IMR-90 (cell line): ENCODE measurements at regions not wholly inside any gene's neighbourhood (a gene's known extent, or its start where the extent isn't known, plus 50 kb on each side); places are given as distances from the start of the nearest gene placed in this dataset.

Experiments
- ATAC-seq: fragments of 200-7000 bp; cut with Tn5 transposase; 2 replicates; pipeline ENCODE4 v1.9.1; 2020; ENCODE audit warnings: low read depth, mild to moderate bottlenecking, moderate library complexity
- BruUV-seq: library from RNA; stranded (reverse); fragments of 400-500 nt; replicated peaks from 2 replicates; lab custom pipeline; 2021; lab: Mats Ljungman, UMichigan
- CTCF ChIA-PET: fragments of 300-600 bp; formaldehyde crosslinking; extraction: SDS; loops from one replicate; lab custom pipeline; 2021; ENCODE audit warnings: antibody characterized with exemption; lab: Yijun Ruan, JAX
- POLR2A ChIA-PET: fragments of 300-600 bp; sonication (Branson Sonifier 250); formaldehyde crosslinking; loops from one replicate; lab custom pipeline; 2022; ENCODE audit warnings: antibody characterized with exemption; ENCODE audit not compliant: unreplicated experiment; lab: Charles Lee
- DNase-seq: peaks from one replicate; pipeline ENCODE4 v3.0.0; 2013
- H2AFZ ChIP-seq: replicated peaks from 2 replicates; pipeline ENCODE3; 2013; ENCODE audit warnings: low read length, mild to moderate bottlenecking; ENCODE audit not compliant: poor library complexity
- H2AK5ac ChIP-seq: 2 replicates; pipeline ENCODE4 v1.6.1; 2013; ENCODE audit warnings: low read depth, low read length, inconsistent platforms
- H2AK9ac ChIP-seq: replicated peaks from 2 replicates; pipeline ENCODE3; 2013; ENCODE audit warnings: mild to moderate bottlenecking, low read depth, low read length, moderate library complexity; ENCODE audit not compliant: poor library complexity
- H2BK120ac ChIP-seq: 2 replicates; pipeline ENCODE4 v1.6.1; 2013; ENCODE audit warnings: low read depth, low read length, inconsistent platforms
- H2BK15ac ChIP-seq: 3 replicates; pipeline ENCODE4 v1.6.1; 2013; ENCODE audit warnings: low read depth, low read length, inconsistent platforms
- H2BK20ac ChIP-seq: 2 replicates; pipeline ENCODE4 v1.6.1; 2013; ENCODE audit warnings: low read depth, mild to moderate bottlenecking, inconsistent platforms, low read length, moderate library complexity
- H2BK5ac ChIP-seq: 2 replicates; pipeline ENCODE4 v1.6.1; 2013; ENCODE audit warnings: mild to moderate bottlenecking, low read depth, low read length, inconsistent platforms; ENCODE audit not compliant: poor library complexity, severe bottlenecking
- H3K14ac ChIP-seq: replicated peaks from 2 replicates; pipeline ENCODE4 v1.6.1; 2013; ENCODE audit warnings: low read depth, low read length, inconsistent platforms
- H3K18ac ChIP-seq: 2 replicates; pipeline ENCODE4 v1.6.1; 2013; ENCODE audit warnings: low read depth, low read length, control low read depth
- H3K23ac ChIP-seq: 2 replicates; pipeline ENCODE4 v1.6.1; 2013; ENCODE audit warnings: low read depth, low read length, inconsistent platforms
- H3K27ac ChIP-seq: 2 replicates; pipeline ENCODE4 v1.5.1; 2013; ENCODE audit warnings: mild to moderate bottlenecking, control low read depth, low read length; ENCODE audit not compliant: insufficient read depth
- H3K27me3 ChIP-seq: 2 replicates; pipeline ENCODE4 v1.6.1; 2013; ENCODE audit warnings: low read length; ENCODE audit not compliant: control insufficient read depth, insufficient read depth
- H3K36me3 ChIP-seq: 2 replicates; pipeline ENCODE4 v1.6.1; 2013; ENCODE audit warnings: low read length, mixed read lengths; ENCODE audit not compliant: control insufficient read depth, insufficient read depth
- H3K4ac ChIP-seq: 2 replicates; pipeline ENCODE4 v1.6.1; 2013; ENCODE audit warnings: low read depth, low read length, inconsistent platforms
- H3K4me1 ChIP-seq: 2 replicates; pipeline ENCODE4 v1.6.1; 2013; ENCODE audit warnings: low read length, mixed read lengths; ENCODE audit not compliant: control insufficient read depth, insufficient read depth
- H3K4me2 ChIP-seq: 2 replicates; pipeline ENCODE4 v1.6.1; 2013; ENCODE audit warnings: low read depth, mild to moderate bottlenecking, control low read depth, low read length, moderate library complexity
- H3K4me3 ChIP-seq: 2 replicates; pipeline ENCODE4 v1.5.1; 2013; ENCODE audit warnings: low read depth, mild to moderate bottlenecking, control low read depth, low read length, moderate library complexity; ENCODE audit not compliant: insufficient read depth
- H3K56ac ChIP-seq: 2 replicates; pipeline ENCODE4 v1.6.1; 2013; ENCODE audit warnings: low read length, inconsistent platforms; ENCODE audit not compliant: insufficient read depth; ENCODE audit errors: extremely low read depth
- H3K79me1 ChIP-seq, 2 experiments: 2 replicates each; pipeline ENCODE4 v1.6.1; 2013; ENCODE audit warnings: low read length in 2 of 2, inconsistent platforms in 1 of 2, low read depth in 1 of 2
- H3K9ac ChIP-seq: 2 replicates; pipeline ENCODE4 v1.6.1; 2013; ENCODE audit warnings: low read depth, low read length, control low read depth
- H3K9me1 ChIP-seq: 2 replicates; pipeline ENCODE4 v1.6.1; 2013; ENCODE audit warnings: low read length, inconsistent platforms; ENCODE audit not compliant: insufficient read depth
- H3K9me3 ChIP-seq: 2 replicates; pipeline ENCODE4 v1.6.1; 2013; ENCODE audit warnings: low read length; ENCODE audit not compliant: control insufficient read depth, insufficient read depth
- H4K20me1 ChIP-seq: 2 replicates; pipeline ENCODE4 v1.6.1; 2013; ENCODE audit warnings: low read length, inconsistent platforms; ENCODE audit not compliant: insufficient read depth
- H4K5ac ChIP-seq: 2 replicates; pipeline ENCODE4 v1.6.1; 2013; ENCODE audit warnings: mild to moderate bottlenecking, low read depth, low read length, control low read depth
- H4K8ac ChIP-seq, 2 experiments: 2 replicates each; pipeline ENCODE4 v1.6.1; 2013; ENCODE audit warnings: low read depth in 2 of 2, low read length in 2 of 2, control low read depth in 1 of 2, inconsistent platforms in 1 of 2
- H4K91ac ChIP-seq: 2 replicates; pipeline ENCODE4 v1.6.1; 2013; ENCODE audit warnings: low read depth, low read length, inconsistent platforms; ENCODE audit not compliant: insufficient read depth
- CEBPB ChIP-seq: IDR thresholded peaks from 2 replicates; pipeline ENCODE4 v1.6.1; 2012; ENCODE audit warnings: low read depth, low read length, improper control_type of control experiment
- CHD1 ChIP-seq: IDR thresholded peaks from 2 replicates; pipeline ENCODE4 v1.6.1; 2012; ENCODE audit warnings: low read depth, low read length, improper control_type of control experiment
- CTCF ChIP-seq: conservative IDR thresholded peaks from 2 replicates; pipeline ENCODE4 v1.5.1; 2012; ENCODE audit warnings: mild to moderate bottlenecking, low read depth, low read length, improper control_type of control experiment
- ELK1 ChIP-seq: fragments of 150-350 bp; IDR thresholded peaks from 2 replicates; pipeline ENCODE4 v1.6.1; 2016; ENCODE audit warnings: low read depth, mild to moderate bottlenecking, low read length, moderate library complexity, borderline replicate concordance
- FOS ChIP-seq: fragments of 150-350 bp; IDR thresholded peaks from 2 replicates; pipeline ENCODE4 v1.6.1; 2016; ENCODE audit warnings: low read depth, low read length
- MAFK ChIP-seq: IDR thresholded peaks from 2 replicates; pipeline ENCODE4 v1.6.1; 2012; ENCODE audit warnings: low read depth, low read length, improper control_type of control experiment
- MAZ ChIP-seq: IDR thresholded peaks from 2 replicates; pipeline ENCODE4 v1.6.1; 2012; ENCODE audit warnings: low read depth, mild to moderate bottlenecking, low read length, improper control_type of control experiment, moderate library complexity, borderline replicate concordance
- MXI1 ChIP-seq: IDR thresholded peaks from 2 replicates; pipeline ENCODE4 v1.6.1; 2012; ENCODE audit warnings: low read depth, mild to moderate bottlenecking, low read length, moderate library complexity, borderline replicate concordance
- NFE2L2 ChIP-seq: fragments of 150-350 bp; IDR thresholded peaks from 2 replicates; pipeline ENCODE4 v1.6.1; 2016; ENCODE audit warnings: low read depth, mild to moderate bottlenecking, low read length
- RAD21 ChIP-seq: IDR thresholded peaks from 2 replicates; pipeline ENCODE4 v1.6.1; 2012; ENCODE audit warnings: low read length, improper control_type of control experiment
- RCOR1 ChIP-seq: IDR thresholded peaks from 2 replicates; pipeline ENCODE4 v1.6.1; 2012; ENCODE audit warnings: mild to moderate bottlenecking, low read length, improper control_type of control experiment; ENCODE audit not compliant: insufficient replicate concordance
- SMC3 ChIP-seq: fragments of 150-350 bp; IDR thresholded peaks from 2 replicates; pipeline ENCODE4 v1.6.1; 2016; ENCODE audit warnings: low read depth, mild to moderate bottlenecking, antibody characterized with exemption, low read length, moderate library complexity
- USF2 ChIP-seq: fragments of 150-350 bp; IDR thresholded peaks from 2 replicates; pipeline ENCODE4 v1.6.1; 2017; ENCODE audit warnings: mild to moderate bottlenecking, antibody characterized with exemption, low read length, low read depth
- WGBS, 2 experiments: methylation state at CpG; one replicate each; pipeline versions ENCODE4 v1.1.5 to v1.1.7; 2013; ENCODE audit warnings: missing lambda C conversion rate in 2 of 2; ENCODE audit not compliant: insufficient read length in 1 of 2; ENCODE audit errors: extremely low coverage in 2 of 2; 5-methylcytosine and 5-hydroxymethylcytosine counted together
- dilution Hi-C: fragments of 300-500 bp; cut with HindIII; formaldehyde crosslinking; loops from one replicate; pipeline ENCODE4 v1.14.3; 2018; ENCODE audit warnings: low sequenced_read_pairs; ENCODE audit not compliant: unreplicated experiment
- in situ Hi-C: fragments of 300-500 bp; cut with MboI; formaldehyde crosslinking; loops from 3 replicates; pipeline ENCODE4 v1.14.3; 2019; ENCODE audit warnings: low sequenced_read_pairs, inconsistent platforms, mixed read lengths
- intact Hi-C: fragments of 100-400 bp; cut with micrococcal nuclease; formaldehyde crosslinking; loops from 2 replicates; pipeline ENCODE4 v1.10.0; 2022

- no TSS peak for BruUV-seq
- Histone ChIP-seq H2AFZ (peak overlapping the region; percentile 62), H4K5ac (no peak overlapping the region; the same call in 1 of the 2 replicates), H2BK120ac (peak overlapping the region; percentile 44; the same call in 1 of the 2 replicates), H3K27ac (no peak overlapping the region), H2BK5ac (no peak overlapping the region), H3K27me3 (no peaks in the 10 kb centered on the region), H3K4me1 (peaks cover 10% of the 10 kb centered on the region; the same call in 1 of the 2 replicates), H3K4me3 (no peak overlapping the region), H3K4ac (peak overlapping the region; percentile 37; the same call in 1 of the 2 replicates), H2BK20ac (no peak overlapping the region; the same call in 1 of the 2 replicates), H2BK15ac (no peak overlapping the region), H3K9ac (no peak overlapping the region), H3K9me3 (no peaks in the 10 kb centered on the region), H3K14ac (peak overlapping the region; percentile 72), H3K36me3 (no peaks in the 10 kb centered on the region), H2AK5ac (peak overlapping the region; percentile 11; the same call in 1 of the 2 replicates), H4K8ac (peak overlapping the region in 1 of 2 experiments; percentile 17; a peak in 1 of 4 replicates), H3K18ac (no peak overlapping the region), H4K91ac (no peak overlapping the region), H3K9me1 (peaks cover 7% of the 10 kb centered on the region; the same call in 1 of the 2 replicates), H3K23ac (no peak overlapping the region), H3K4me2 (no peak overlapping the region), H3K79me1 (no peaks in the 10 kb centered on the region), H3K56ac (no peak overlapping the region), H4K20me1 (no peaks in the 10 kb centered on the region), H2AK9ac (no peak overlapping the region)
- WGBS, 2 experiments: no CpG with 5 or more reads among the region's 8 CpGs
- intact Hi-C loops: no loop called here
- dilution Hi-C loops: no loop called here
- peak; percentile 66 for DNase-seq
- in situ Hi-C loops: no loop called here
- TF ChIP-seq RAD21: no peak
- no peak for TF ChIP-seq RCOR1
- no peak for TF ChIP-seq FOS
- no peak for TF ChIP-seq SMC3
- no peak for TF ChIP-seq MAFK
- no peak for TF ChIP-seq ELK1
- TF ChIP-seq CTCF: no peak
- TF ChIP-seq CHD1: no peak
- no peak for TF ChIP-seq MXI1
- no peak for TF ChIP-seq CEBPB
- no peak for TF ChIP-seq NFE2L2
- TF ChIP-seq MAZ: no peak
- TF ChIP-seq USF2: no peak
- peak; percentile 51 for ATAC-seq
- ChIA-PET CTCF (no interaction called here), POLR2A (no interaction called here)
Measured at GRCh38 chr4:4614925-4615678, 73.3 kb upstream of the STX18 start.
